ENCODE measurements at regions not wholly inside any gene's neighbourhood (a gene's known extent, or its start where the extent isn't known, plus 50 kb on each side); places are given as distances from the start of the nearest gene placed in this dataset.

- Histone ChIP-seq H3K27me3 (ENCODE audit: control insufficient read depth in 1 of 2, insufficient read depth in 2 of 2, low read length in 2 of 2) (no peaks in the 10 kb centered on the region), H3K4me3 (ENCODE audit: low read depth in 1 of 2, low read length in 2 of 2) (no peak overlapping the region), H3K9me3 (ENCODE audit: control insufficient read depth in 2 of 2, insufficient read depth in 1 of 2, low read depth in 1 of 2, low read length in 1 of 2) (no peaks in the 10 kb centered on the region), H3K27ac (ENCODE audit: low read depth in 2 of 2, low read length in 1 of 2) (no peak overlapping the region), H3K36me3 (ENCODE audit: control insufficient read depth in 2 of 2, insufficient read depth in 2 of 2, low read length in 1 of 2) (no peaks in the 10 kb centered on the region), H3K4me1 (ENCODE audit: control insufficient read depth in 2 of 2, insufficient read depth in 2 of 2, low read length in 1 of 2) (no peaks in the 10 kb centered on the region)
- WGBS, 2 donors, result 82 to 86% methylated on average over 4 of the region's 4 CpGs
Observed at GRCh38 chr4:185899833-185900232, 87.8 kb upstream of the SORBS2 start.

- Histone ChIP-seq H3K9me3 (ENCODE audit: control insufficient read depth in 2 of 2, insufficient read depth in 1 of 2, low read depth in 1 of 2, low read length in 1 of 2) (no peaks in the 10 kb centered on the region), H3K36me3 (ENCODE audit: control insufficient read depth in 2 of 2, insufficient read depth in 2 of 2, low read length in 1 of 2) (no peaks in the 10 kb centered on the region), H3K27ac (ENCODE audit: low read depth in 2 of 2, low read length in 1 of 2) (no peak overlapping the region), H3K27me3 (ENCODE audit: control insufficient read depth in 1 of 2, insufficient read depth in 2 of 2, low read length in 2 of 2) (no peaks in the 10 kb centered on the region), H3K4me1 (ENCODE audit: control insufficient read depth in 2 of 2, insufficient read depth in 2 of 2, low read length in 1 of 2) (no peaks in the 10 kb centered on the region), H3K4me3 (ENCODE audit: low read depth in 1 of 2, low read length in 2 of 2) (no peak overlapping the region)
- 53 to 56% methylated on average over 4 of the region's 4 CpGs for WGBS, 2 donors
Observed at GRCh38 chr4:185902654-185903053, 90.7 kb upstream of the SORBS2 start.

DNA sequence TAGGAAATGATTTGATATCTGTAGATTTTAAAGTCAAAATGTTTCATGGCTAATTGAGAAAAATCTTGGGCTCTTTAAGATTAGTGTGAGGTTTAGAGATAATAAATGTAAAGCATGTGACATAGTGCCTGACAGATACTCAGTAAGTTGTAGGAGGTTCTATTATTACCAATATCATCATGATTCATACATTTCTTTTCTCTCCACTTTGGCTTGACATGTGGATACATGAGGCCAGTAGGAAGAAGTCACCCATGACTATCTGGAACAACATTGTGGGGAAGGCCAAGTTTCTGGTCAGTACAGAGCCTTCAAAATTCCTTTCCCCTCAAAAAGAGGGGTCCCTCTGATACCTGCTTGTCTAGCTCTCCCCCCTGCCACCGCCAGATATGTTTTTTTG is 91.2 kb upstream of the SORBS2 start:
- no peaks in the 10 kb centered on the region for H3K36me3 ChIP-seq (ENCODE audit: control insufficient read depth in 2 of 2, insufficient read depth in 2 of 2, low read length in 1 of 2)
- no peaks in the 10 kb centered on the region for H3K4me1 ChIP-seq (ENCODE audit: control insufficient read depth in 2 of 2, insufficient read depth in 2 of 2, low read length in 1 of 2)
- no peaks in the 10 kb centered on the region for H3K27me3 ChIP-seq (ENCODE audit: control insufficient read depth in 1 of 2, insufficient read depth in 2 of 2, low read length in 2 of 2)
- H3K9me3 ChIP-seq (ENCODE audit: control insufficient read depth in 2 of 2, insufficient read depth in 1 of 2, low read depth in 1 of 2, low read length in 1 of 2), result no peaks in the 10 kb centered on the region
- WGBS, 2 donors, result 94 to 100% methylated on average over 1 of the region's 1 CpG
- no peak overlapping the region for H3K27ac ChIP-seq (ENCODE audit: low read depth in 2 of 2, low read length in 1 of 2)
- H3K4me3 ChIP-seq (ENCODE audit: low read depth in 1 of 2, low read length in 2 of 2), result no peak overlapping the region

GRCh38 chr4:185904381-185904780 is 92.4 kb upstream of the SORBS2 start:
- no peaks in the 10 kb centered on the region for H3K27me3 ChIP-seq (ENCODE audit: control insufficient read depth in 1 of 2, insufficient read depth in 2 of 2, low read length in 2 of 2)
- no peaks in the 10 kb centered on the region for H3K9me3 ChIP-seq (ENCODE audit: control insufficient read depth in 2 of 2, insufficient read depth in 1 of 2, low read depth in 1 of 2, low read length in 1 of 2)
- H3K4me3 ChIP-seq (ENCODE audit: low read depth in 1 of 2, low read length in 2 of 2), result no peak overlapping the region
- H3K27ac ChIP-seq (ENCODE audit: low read depth in 2 of 2, low read length in 1 of 2), result no peak overlapping the region
- no peaks in the 10 kb centered on the region for H3K4me1 ChIP-seq (ENCODE audit: control insufficient read depth in 2 of 2, insufficient read depth in 2 of 2, low read length in 1 of 2)
- H3K36me3 ChIP-seq (ENCODE audit: control insufficient read depth in 2 of 2, insufficient read depth in 2 of 2, low read length in 1 of 2), result no peaks in the 10 kb centered on the region
- 74 to 82% methylated on average over 5 of the region's 5 CpGs for WGBS, 2 donors

- 89 to 93% methylated on average over 2 of the region's 2 CpGs for WGBS, 2 donors
- Histone ChIP-seq H3K4me3 (ENCODE audit: low read depth in 1 of 2, low read length in 2 of 2) (no peak overlapping the region), H3K27ac (ENCODE audit: low read depth in 2 of 2, low read length in 1 of 2) (no peak overlapping the region), H3K36me3 (ENCODE audit: control insufficient read depth in 2 of 2, insufficient read depth in 2 of 2, low read length in 1 of 2) (no peaks in the 10 kb centered on the region), H3K9me3 (ENCODE audit: control insufficient read depth in 2 of 2, insufficient read depth in 1 of 2, low read depth in 1 of 2, low read length in 1 of 2) (no peaks in the 10 kb centered on the region), H3K27me3 (ENCODE audit: control insufficient read depth in 1 of 2, insufficient read depth in 2 of 2, low read length in 2 of 2) (no peaks in the 10 kb centered on the region), H3K4me1 (ENCODE audit: control insufficient read depth in 2 of 2, insufficient read depth in 2 of 2, low read length in 1 of 2) (no peaks in the 10 kb centered on the region)
Observed at GRCh38 chr4:185909972-185910371, 98.0 kb upstream of the SORBS2 start.

GRCh38 chr4:185911556-185912064 is 99.6 kb upstream of the SORBS2 start:
- Histone ChIP-seq H3K27ac (ENCODE audit: low read depth in 2 of 2, low read length in 1 of 2) (no peak overlapping the region), H3K4me3 (ENCODE audit: low read depth in 1 of 2, low read length in 2 of 2) (no peak overlapping the region), H3K36me3 (ENCODE audit: control insufficient read depth in 2 of 2, insufficient read depth in 2 of 2, low read length in 1 of 2) (no peaks in the 10 kb centered on the region), H3K4me1 (ENCODE audit: control insufficient read depth in 2 of 2, insufficient read depth in 2 of 2, low read length in 1 of 2) (no peaks in the 10 kb centered on the region), H3K27me3 (ENCODE audit: control insufficient read depth in 1 of 2, insufficient read depth in 2 of 2, low read length in 2 of 2) (no peaks in the 10 kb centered on the region), H3K9me3 (ENCODE audit: control insufficient read depth in 2 of 2, insufficient read depth in 1 of 2, low read depth in 1 of 2, low read length in 1 of 2) (no peaks in the 10 kb centered on the region)
- WGBS, 2 donors, result 91 to 94% methylated on average over 4 of the region's 4 CpGs

- 34 to 44% methylated on average over 4 of the region's 4 CpGs for WGBS, 2 donors
- no peaks in the 10 kb centered on the region for H3K36me3 ChIP-seq (ENCODE audit: control insufficient read depth in 2 of 2, insufficient read depth in 2 of 2, low read length in 1 of 2)
- H3K27me3 ChIP-seq (ENCODE audit: control insufficient read depth in 1 of 2, insufficient read depth in 2 of 2, low read length in 2 of 2), result no peaks in the 10 kb centered on the region
- no peak overlapping the region for H3K27ac ChIP-seq (ENCODE audit: low read depth in 2 of 2, low read length in 1 of 2)
- H3K9me3 ChIP-seq (ENCODE audit: control insufficient read depth in 2 of 2, insufficient read depth in 1 of 2, low read depth in 1 of 2, low read length in 1 of 2), result no peaks in the 10 kb centered on the region
- no peak overlapping the region for H3K4me3 ChIP-seq (ENCODE audit: low read depth in 1 of 2, low read length in 2 of 2)
- no peaks in the 10 kb centered on the region for H3K4me1 ChIP-seq (ENCODE audit: control insufficient read depth in 2 of 2, insufficient read depth in 2 of 2, low read length in 1 of 2)
Observed at GRCh38 chr4:185912779-185913178, 100.8 kb upstream of the SORBS2 start.

- Histone ChIP-seq H3K9me3 (ENCODE audit: control insufficient read depth in 2 of 2, insufficient read depth in 1 of 2, low read depth in 1 of 2, low read length in 1 of 2) (no peaks in the 10 kb centered on the region), H3K4me1 (ENCODE audit: control insufficient read depth in 2 of 2, insufficient read depth in 2 of 2, low read length in 1 of 2) (no peaks in the 10 kb centered on the region), H3K27me3 (ENCODE audit: control insufficient read depth in 1 of 2, insufficient read depth in 2 of 2, low read length in 2 of 2) (no peaks in the 10 kb centered on the region), H3K36me3 (ENCODE audit: control insufficient read depth in 2 of 2, insufficient read depth in 2 of 2, low read length in 1 of 2) (no peaks in the 10 kb centered on the region), H3K4me3 (ENCODE audit: low read depth in 1 of 2, low read length in 2 of 2) (no peak overlapping the region), H3K27ac (ENCODE audit: low read depth in 2 of 2, low read length in 1 of 2) (no peak overlapping the region)
- 71 to 76% methylated on average over 11 of the region's 11 CpGs for WGBS, 2 donors
Observed at GRCh38 chr4:185914583-185915199, 102.7 kb upstream of the SORBS2 start.

- 57 to 61% methylated on average over 2 of the region's 2 CpGs for WGBS, 2 donors
- H3K27ac ChIP-seq (ENCODE audit: low read depth in 2 of 2, low read length in 1 of 2), result no peak overlapping the region
- no peaks in the 10 kb centered on the region for H3K27me3 ChIP-seq (ENCODE audit: control insufficient read depth in 1 of 2, insufficient read depth in 2 of 2, low read length in 2 of 2)
- no peaks in the 10 kb centered on the region for H3K9me3 ChIP-seq (ENCODE audit: control insufficient read depth in 2 of 2, insufficient read depth in 1 of 2, low read depth in 1 of 2, low read length in 1 of 2)
- H3K36me3 ChIP-seq (ENCODE audit: control insufficient read depth in 2 of 2, insufficient read depth in 2 of 2, low read length in 1 of 2), result no peaks in the 10 kb centered on the region
- no peak overlapping the region for H3K4me3 ChIP-seq (ENCODE audit: low read depth in 1 of 2, low read length in 2 of 2)
- H3K4me1 ChIP-seq (ENCODE audit: control insufficient read depth in 2 of 2, insufficient read depth in 2 of 2, low read length in 1 of 2), result no peaks in the 10 kb centered on the region
Observed at GRCh38 chr4:185915271-185915670, 103.3 kb upstream of the SORBS2 start.

DNA sequence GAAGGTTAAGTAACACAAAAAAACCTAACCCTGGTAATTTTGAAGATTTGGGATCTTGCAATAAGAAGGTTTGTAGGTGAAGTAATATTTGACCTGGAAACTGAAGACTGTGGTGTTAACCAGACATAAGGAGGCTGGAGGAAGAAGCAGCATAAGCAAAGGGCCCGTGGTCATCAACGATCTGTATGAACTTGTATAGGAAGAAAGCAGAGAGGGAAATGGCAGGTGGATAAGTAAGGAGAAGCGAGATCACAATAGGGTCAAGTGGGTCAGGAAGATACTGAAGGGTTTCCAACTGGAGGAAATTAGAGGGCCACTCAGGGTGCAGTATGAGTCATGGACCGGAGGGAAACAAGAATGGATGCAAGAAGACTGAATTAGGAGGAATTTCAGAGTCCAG is 103.8 kb upstream of the SORBS2 start:
- Histone ChIP-seq H3K27me3 (ENCODE audit: control insufficient read depth in 1 of 2, insufficient read depth in 2 of 2, low read length in 2 of 2) (no peaks in the 10 kb centered on the region), H3K9me3 (ENCODE audit: control insufficient read depth in 2 of 2, insufficient read depth in 1 of 2, low read depth in 1 of 2, low read length in 1 of 2) (no peaks in the 10 kb centered on the region), H3K27ac (ENCODE audit: low read depth in 2 of 2, low read length in 1 of 2) (no peak overlapping the region), H3K4me1 (ENCODE audit: control insufficient read depth in 2 of 2, insufficient read depth in 2 of 2, low read length in 1 of 2) (no peaks in the 10 kb centered on the region), H3K36me3 (ENCODE audit: control insufficient read depth in 2 of 2, insufficient read depth in 2 of 2, low read length in 1 of 2) (no peaks in the 10 kb centered on the region), H3K4me3 (ENCODE audit: low read depth in 1 of 2, low read length in 2 of 2) (no peak overlapping the region)
- 91% methylated on average over 4 of the region's 4 CpGs for WGBS, 2 donors

All from esophagus (tissue), 2 donors.